ENCODE measurements at regions not wholly inside any gene's neighbourhood (a gene's known extent, or its start where the extent isn't known, plus 50 kb on each side); places are given as distances from the start of the nearest gene placed in this dataset.

DNA sequence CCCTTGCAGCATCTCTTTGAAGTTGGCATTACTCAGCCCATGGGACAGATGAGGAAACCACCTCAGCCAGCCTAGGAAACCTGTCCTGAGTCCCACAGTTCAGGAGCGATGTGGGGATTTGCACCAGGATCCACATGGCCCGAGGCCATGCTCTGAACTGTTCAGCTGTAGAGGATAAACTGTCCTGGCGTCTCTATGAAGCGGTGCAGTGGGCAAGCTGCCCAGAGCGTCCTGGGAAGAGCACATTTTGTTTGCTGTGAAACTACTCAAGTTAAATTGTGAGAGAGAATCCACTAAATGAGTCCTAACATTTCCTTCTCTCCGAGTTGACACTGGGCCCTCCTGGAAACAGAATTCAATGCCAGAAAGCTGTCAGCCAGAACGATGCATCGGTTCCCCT lies 276.6 kb upstream of the TNRC6C start:
- Mint-ChIP-seq H3K9me3 (no peaks in the 10 kb centered on the region), H3K36me3 (no peaks in the 10 kb centered on the region), H3K4me3 (no peak overlapping the region), H3K4me1 (ENCODE audit: low read depth in 2 of 2) (peaks cover 7 to 13% of the 10 kb centered on the region in 2 donors), H3K27ac (no peak overlapping the region), H3K27me3 (peaks cover 0 to 9% of the 10 kb centered on the region in 2 donors)
- no peak for DNase-seq (ENCODE audit: low spot score)
- no peak for ATAC-seq

DNA sequence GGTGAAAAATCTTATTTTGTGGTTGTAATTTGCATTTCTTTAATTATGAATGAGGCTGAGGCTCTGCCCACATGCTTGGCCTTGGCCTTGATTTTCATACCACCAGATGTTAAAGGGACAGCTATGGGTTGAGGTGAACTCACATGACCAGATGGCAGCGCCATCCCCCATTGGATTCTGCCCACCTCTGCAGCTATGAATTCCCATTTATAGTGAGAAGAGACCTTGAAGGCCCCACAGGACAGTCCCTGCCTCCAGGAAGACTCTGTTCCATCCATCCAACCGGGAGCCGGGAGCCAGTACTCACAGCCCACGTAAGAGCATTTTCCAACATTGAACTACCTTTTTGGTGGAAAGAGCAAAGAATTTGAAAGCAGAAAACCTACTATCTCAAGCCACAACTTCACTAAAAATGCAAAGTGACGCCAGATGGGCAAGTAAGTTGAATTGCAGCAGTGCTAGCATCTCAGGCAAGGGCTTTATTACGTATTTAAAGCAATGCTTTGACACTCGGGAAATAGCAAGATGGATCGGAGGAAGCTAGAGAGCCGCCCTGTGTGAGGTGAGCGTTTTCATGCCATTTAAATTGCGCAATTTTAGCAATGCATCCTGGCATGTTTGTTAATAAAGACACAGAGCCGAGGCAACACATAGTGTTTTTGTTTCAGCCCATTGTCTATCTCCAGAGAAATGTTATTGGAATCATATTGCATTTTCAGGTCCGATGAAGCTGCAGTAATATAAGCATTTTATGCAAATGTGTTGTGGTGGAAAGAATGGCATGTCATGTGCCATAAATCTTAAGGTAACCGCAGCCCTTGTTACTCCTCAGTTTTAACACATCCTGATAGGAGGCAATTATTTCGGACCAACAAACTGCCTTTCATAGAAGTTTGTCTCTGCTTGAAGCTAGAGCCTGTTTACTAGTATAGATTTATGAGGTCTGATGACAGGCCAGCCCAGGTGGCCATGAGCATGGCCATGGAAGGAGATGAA lies 273.4 kb upstream of the TNRC6C start:
- ATAC-seq = no peak
- H3K36me3 Mint-ChIP-seq = no peaks in the 10 kb centered on the region
- H3K27me3 Mint-ChIP-seq = peaks cover 0 to 9% of the 10 kb centered on the region in 2 donors

DNA sequence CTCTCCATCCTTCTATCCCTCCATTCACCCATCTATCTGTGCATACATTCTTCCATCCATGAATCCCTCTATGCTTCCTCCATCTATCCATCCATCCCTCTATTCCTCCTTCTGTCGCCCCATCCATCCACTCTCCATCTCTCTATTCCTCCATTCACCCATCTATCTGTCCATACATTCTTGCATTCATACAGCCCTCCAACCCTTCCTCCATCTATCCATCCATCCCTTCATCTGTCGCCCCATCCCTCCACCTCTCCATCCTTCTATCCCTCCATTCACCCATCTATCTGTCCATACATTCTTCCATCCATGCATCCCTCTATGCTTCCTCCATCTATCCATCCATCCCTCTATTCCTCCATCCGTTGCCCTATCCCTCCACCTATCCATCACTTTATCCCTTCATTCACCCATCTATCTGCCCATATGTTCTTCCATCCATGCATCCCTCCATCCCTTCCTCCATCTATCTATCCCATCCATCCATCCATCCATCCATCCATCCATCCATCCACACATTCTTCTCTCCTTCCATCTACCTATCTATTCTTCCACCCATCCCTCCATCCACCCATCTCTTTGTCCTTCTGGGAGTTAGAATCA lies 272.5 kb upstream of the TNRC6C start:
- Mint-ChIP-seq H3K9me3 (no peaks in the 10 kb centered on the region), H3K4me3 (no peak overlapping the region), H3K4me1 (ENCODE audit: low read depth in 2 of 2) (peaks cover 4 to 22% of the 10 kb centered on the region in 2 donors), H3K36me3 (no peaks in the 10 kb centered on the region), H3K27ac (no peak overlapping the region), H3K27me3 (peaks cover 0 to 9% of the 10 kb centered on the region in 2 donors)
- DNase-seq (ENCODE audit: low spot score) = no peak
- no peak for ATAC-seq

More for the DNA sequence above, 273.4 kb upstream of the TNRC6C start:
- Mint-ChIP-seq H3K4me3 (no peak overlapping the region), H3K27ac (no peak overlapping the region), H3K9me3 (no peaks in the 10 kb centered on the region), H3K4me1 (ENCODE audit: low read depth in 2 of 2) (peaks cover 4 to 14% of the 10 kb centered on the region in 2 donors)
- DNase-seq (ENCODE audit: low spot score) = no peak

DNA sequence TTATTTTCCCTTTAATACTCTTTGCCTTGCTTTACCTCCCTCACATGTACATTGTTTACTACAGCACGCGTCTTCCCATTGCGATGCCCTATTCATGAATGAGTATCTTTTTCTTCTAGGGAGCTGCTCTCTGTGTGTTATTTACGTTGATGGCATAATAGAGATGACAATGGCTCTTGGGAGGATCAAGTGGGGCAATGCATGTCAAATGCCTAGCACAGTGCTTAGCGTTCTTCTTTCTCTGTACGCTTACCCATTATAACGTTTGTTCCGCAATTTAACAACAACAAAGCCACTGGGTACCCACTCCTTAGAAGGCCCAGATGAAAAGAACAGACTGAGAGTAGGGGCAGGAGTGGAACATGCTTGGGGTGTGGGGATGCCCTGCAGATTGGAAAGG lies 271.6 kb upstream of the TNRC6C start:
- Mint-ChIP-seq H3K27ac (no peak overlapping the region), H3K4me3 (no peak overlapping the region), H3K36me3 (no peaks in the 10 kb centered on the region), H3K9me3 (no peaks in the 10 kb centered on the region), H3K27me3 (peaks cover 7 to 11% of the 10 kb centered on the region in 2 donors), H3K4me1 (ENCODE audit: low read depth in 2 of 2) (peaks cover 4 to 29% of the 10 kb centered on the region in 2 donors)
- DNase-seq (ENCODE audit: low spot score) = no peak
- ATAC-seq = no peak

DNA sequence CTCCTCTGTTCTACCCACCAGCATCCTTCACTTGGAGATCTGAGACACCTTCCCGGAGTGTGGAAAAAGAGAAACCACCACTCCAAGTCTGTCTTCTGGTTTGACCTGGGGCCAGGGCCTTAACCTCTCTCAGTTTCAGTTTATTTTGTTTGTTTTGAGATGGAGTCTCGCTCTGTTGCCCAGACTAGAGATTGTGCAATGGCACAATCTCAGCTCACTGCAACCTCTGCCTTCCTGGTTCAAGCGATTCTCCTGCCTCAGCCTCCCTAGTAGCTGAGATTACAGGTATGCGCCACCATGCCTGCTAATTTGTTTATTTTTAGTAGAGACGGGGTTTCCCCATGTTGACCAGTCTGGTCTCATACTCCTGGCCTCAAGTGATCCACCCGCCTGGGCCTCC lies 271.1 kb upstream of the TNRC6C start:
- Mint-ChIP-seq H3K27ac (no peak overlapping the region), H3K36me3 (no peaks in the 10 kb centered on the region), H3K9me3 (no peaks in the 10 kb centered on the region), H3K4me1 (ENCODE audit: low read depth in 2 of 2) (peaks cover 8 to 34% of the 10 kb centered on the region in 2 donors), H3K27me3 (peaks cover 7 to 14% of the 10 kb centered on the region in 2 donors), H3K4me3 (no peak overlapping the region)
- DNase-seq (ENCODE audit: low spot score) (no peak), ATAC-seq (no peak)

DNA sequence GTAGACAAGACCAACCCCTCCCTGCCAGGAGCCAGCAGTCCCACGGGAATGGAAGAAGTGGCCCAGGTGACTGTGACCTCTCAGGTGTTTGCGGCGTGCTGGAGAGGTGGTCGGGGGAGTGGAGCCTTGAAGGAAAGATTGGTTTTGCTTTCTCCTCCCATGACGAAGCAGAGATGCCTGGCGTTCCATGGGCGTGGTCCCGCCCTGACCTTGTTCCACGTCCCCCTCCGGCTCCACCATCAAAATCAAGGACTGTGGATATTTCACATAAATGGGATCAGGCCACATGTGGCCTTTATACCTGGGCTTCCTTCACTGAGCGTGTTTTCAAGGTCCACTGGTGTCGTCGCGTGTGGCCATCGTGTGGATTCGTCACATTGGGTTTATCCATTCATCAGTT lies 270.6 kb upstream of the TNRC6C start:
- ATAC-seq = no peak
- no peak for DNase-seq (ENCODE audit: low spot score)
- peaks cover 8 to 39% of the 10 kb centered on the region in 2 donors for H3K4me1 Mint-ChIP-seq (ENCODE audit: low read depth in 2 of 2)
- H3K9me3 Mint-ChIP-seq = no peaks in the 10 kb centered on the region
- H3K36me3 Mint-ChIP-seq = no peaks in the 10 kb centered on the region
- H3K27ac Mint-ChIP-seq = no peak overlapping the region
- H3K27me3 Mint-ChIP-seq = peaks cover 7 to 14% of the 10 kb centered on the region in 2 donors
- H3K4me3 Mint-ChIP-seq = no peak overlapping the region

DNA sequence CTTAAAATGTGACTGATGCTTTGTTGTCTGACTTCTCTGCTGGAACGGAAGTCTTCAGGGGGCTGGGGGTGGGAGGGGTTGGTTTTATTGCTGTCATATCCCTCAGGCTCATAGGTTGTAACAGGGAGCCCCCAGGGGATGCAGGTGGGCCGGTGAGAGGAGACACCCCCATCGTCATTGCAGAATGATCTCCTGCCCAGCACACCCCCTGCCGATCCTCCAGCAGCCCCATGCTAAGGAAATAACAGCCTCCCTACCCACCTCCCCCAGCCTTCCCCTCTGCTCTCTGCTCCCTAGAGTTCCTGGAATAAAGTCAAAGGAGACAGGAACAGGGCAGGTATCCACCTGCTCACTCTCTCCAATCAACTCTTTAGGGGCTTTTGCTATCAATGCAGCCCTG lies 270.1 kb upstream of the TNRC6C start:
- ATAC-seq (no peak), DNase-seq (ENCODE audit: low spot score) (no peak)
- Mint-ChIP-seq H3K27me3 (peaks cover 7 to 17% of the 10 kb centered on the region in 2 donors), H3K4me3 (no peak overlapping the region), H3K27ac (no peak overlapping the region), H3K36me3 (no peaks in the 10 kb centered on the region), H3K4me1 (ENCODE audit: low read depth in 2 of 2) (peaks cover 8 to 40% of the 10 kb centered on the region in 2 donors), H3K9me3 (no peaks in the 10 kb centered on the region)

DNA sequence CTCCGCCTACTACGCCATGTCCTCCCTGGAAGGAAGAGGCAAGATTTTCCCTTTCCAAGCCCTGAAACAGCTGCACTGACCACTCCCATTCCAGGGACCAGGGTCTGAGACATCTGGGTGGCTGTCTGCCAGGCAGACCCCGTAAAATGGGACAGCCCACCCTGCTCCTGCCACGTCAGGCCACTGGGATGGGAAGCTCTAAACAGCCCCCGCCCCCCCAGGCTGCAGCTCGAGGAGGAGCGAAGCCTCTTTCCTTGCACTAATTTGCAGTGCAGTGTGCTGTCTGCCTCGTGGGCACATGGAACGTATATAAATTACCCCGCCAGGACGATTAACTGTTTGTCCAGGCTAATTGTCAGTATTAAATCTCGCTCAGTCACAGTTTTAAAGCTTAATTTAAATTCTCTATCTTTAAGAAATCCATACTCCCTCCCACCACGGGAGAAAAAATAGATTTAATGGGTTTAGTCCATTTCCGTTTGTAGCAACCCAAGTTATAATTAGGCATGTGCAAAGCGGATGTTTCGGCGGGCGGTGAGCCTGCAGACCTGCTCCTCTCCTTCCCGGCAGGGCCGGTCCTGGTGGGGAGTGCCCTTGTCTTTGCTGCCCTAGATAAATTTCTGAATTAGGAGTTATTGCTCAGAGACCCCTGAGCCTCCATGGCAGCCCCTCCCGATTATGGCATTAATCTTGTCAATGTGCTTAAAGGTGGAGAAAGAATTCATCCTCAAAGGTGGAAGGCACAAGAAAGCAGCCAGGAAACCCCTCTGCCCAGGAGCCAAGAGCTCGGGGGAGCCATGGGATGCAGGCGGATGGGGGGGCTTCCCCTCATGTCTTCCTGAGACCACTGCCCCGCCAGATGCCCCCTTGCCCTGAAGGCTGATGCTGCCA lies 268.0 kb upstream of the TNRC6C start:
- H3K9me3 Mint-ChIP-seq = no peaks in the 10 kb centered on the region
- no peak for ATAC-seq

DNA sequence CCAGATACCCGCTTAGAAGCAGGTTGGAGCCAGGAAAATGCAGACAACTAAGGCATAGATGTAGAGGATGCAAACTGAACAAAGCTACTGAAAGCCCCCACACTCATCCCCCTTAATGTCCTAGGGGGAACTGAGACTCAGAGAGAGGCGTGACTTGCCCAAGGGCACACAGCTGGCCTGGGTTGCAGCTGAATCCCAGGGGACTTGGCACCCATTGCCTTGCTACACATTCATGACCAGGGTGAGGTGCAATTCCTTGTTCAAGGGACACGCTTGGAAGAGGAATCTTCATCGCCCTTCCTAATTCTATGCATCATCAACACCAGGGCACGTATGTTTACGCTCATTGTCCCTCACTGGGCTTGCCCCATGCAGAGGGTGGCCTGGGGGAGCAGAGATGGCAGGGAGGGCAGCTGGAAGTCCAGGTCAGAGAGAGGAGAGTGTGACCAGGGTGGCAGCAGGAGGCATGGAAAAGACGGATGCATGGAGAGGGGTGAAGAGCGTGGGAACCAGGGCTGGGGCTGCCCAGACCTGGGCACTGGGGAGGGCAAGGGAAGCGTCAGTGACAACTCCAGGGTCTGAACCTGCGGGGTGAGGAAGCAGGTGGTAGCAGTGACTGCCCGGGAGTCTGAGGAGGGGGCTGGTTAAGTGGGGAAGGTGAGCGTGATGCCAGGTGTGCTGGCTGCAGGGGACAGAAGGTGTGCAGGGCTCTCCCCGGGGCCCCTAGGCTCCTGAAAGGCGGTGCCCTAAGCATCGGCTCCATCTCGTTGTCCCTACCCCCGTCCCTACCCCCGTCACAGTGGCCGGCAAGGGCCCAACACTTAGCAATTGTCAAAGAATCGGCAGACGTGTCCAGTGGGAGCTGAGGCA lies 267.1 kb upstream of the TNRC6C start:
- H3K27ac Mint-ChIP-seq = no peak overlapping the region
- peaks cover 6 to 27% of the 10 kb centered on the region in 2 donors for H3K4me1 Mint-ChIP-seq (ENCODE audit: low read depth in 2 of 2)
- peak in 1 of 2 donors; percentile 20 for ATAC-seq
- no peak for DNase-seq (ENCODE audit: low spot score)
- peaks cover 20 to 23% of the 10 kb centered on the region in 2 donors for H3K27me3 Mint-ChIP-seq
- H3K36me3 Mint-ChIP-seq = no peaks in the 10 kb centered on the region
- H3K4me3 Mint-ChIP-seq = no peak overlapping the region
- no peaks in the 10 kb centered on the region for H3K9me3 Mint-ChIP-seq

More for the DNA sequence above, 268.0 kb upstream of the TNRC6C start:
- Mint-ChIP-seq H3K27ac (no peak overlapping the region), H3K36me3 (no peaks in the 10 kb centered on the region), H3K4me3 (peak overlapping the region; percentile 38), H3K27me3 (peaks cover 10 to 21% of the 10 kb centered on the region in 2 donors), H3K4me1 (ENCODE audit: low read depth in 2 of 2) (peaks cover 3 to 35% of the 10 kb centered on the region in 2 donors)
- DNase-seq (ENCODE audit: low spot score) = no peak

DNA sequence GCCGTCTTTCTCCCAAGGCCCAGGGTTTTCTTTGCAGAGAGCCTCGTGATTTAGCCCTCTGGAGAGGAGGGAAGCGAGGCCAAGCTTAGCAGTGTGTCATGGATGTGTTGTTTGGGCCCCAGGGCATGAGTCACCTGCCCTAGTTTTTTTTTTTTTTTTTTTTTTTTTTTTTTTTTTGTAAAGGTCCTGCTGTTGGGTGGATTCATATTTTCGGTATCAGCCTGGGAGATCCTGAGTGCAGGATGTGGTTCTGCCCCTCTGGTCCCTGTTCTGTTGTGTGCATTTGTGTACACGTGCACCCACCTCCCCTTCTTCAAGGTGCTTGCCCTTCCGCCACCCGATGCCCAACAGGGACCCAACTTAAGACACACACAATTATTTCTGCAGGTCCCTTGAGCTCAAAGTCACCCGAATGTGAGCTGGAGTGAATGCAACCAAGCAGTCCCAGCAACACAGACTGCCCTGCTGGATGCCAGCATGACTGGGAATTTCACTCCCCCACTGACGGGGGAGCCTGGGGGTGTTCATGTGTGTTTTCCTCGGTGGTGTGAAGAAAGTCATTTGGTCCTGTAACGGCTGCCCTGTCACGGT lies 265.8 kb upstream of the TNRC6C start:
- Mint-ChIP-seq H3K4me1 (ENCODE audit: low read depth in 2 of 2) (peaks cover 7 to 27% of the 10 kb centered on the region in 2 donors), H3K36me3 (no peaks in the 10 kb centered on the region), H3K27me3 (peaks cover 23 to 28% of the 10 kb centered on the region in 2 donors), H3K4me3 (no peak overlapping the region), H3K27ac (no peak overlapping the region), H3K9me3 (no peaks in the 10 kb centered on the region)
- ATAC-seq (no peak), DNase-seq (ENCODE audit: low spot score) (no peak)

DNA sequence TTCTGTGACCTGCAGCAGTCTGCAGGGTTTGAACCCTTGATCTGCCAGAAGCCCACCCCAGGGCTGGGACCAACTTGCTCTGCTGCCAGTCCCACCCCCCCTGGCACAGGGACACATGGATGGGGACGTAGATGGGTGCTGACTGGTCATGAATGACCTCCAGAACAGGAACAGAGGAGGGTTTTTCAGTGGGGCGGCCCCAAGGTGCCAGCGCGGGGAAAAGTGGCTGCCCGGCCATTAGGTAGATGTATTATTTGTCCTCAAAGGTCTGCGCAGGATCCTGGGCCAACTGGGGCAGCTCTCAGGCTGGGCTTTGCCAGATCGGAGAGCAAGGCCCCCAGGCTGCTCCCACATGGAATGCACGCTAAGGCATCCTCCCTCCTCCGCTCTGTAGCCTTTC lies 265.2 kb upstream of the TNRC6C start:
- no peak overlapping the region for H3K27ac Mint-ChIP-seq
- H3K4me1 Mint-ChIP-seq (ENCODE audit: low read depth in 2 of 2) = peaks cover 7 to 27% of the 10 kb centered on the region in 2 donors
- no peaks in the 10 kb centered on the region for H3K9me3 Mint-ChIP-seq
- ATAC-seq (no peak), DNase-seq (ENCODE audit: low spot score) (no peak)
- no peak overlapping the region for H3K4me3 Mint-ChIP-seq
- H3K36me3 Mint-ChIP-seq = no peaks in the 10 kb centered on the region
- peaks cover 23 to 32% of the 10 kb centered on the region in 2 donors for H3K27me3 Mint-ChIP-seq

DNA sequence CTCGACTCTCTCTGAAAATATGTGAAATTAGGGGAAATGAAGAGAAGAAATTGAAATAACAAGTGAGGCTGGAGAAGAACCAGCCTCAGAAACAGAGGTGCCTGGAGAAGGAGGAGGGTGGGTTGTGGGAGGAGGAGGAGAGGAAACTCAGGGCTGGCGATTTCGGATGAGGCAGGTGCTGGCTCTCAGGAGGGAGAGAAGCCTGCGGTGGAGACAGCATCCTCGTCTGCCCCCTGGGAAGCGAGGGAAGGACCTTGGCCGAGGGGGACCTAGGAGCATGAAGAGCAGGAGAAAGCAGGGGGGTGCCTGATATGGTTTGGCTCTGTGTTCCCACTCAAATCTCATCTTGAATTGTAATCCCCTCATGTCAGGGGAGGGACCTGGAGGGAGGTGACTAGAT lies 264.7 kb upstream of the TNRC6C start:
- no peak overlapping the region for H3K4me3 Mint-ChIP-seq

More for the DNA sequence above, 264.7 kb upstream of the TNRC6C start:
- Mint-ChIP-seq H3K27ac (no peak overlapping the region), H3K9me3 (no peaks in the 10 kb centered on the region), H3K27me3 (peaks cover 28 to 35% of the 10 kb centered on the region in 2 donors), H3K36me3 (no peaks in the 10 kb centered on the region), H3K4me1 (ENCODE audit: low read depth in 2 of 2) (peaks cover 7 to 27% of the 10 kb centered on the region in 2 donors)
- ATAC-seq (no peak), DNase-seq (ENCODE audit: low spot score) (no peak)
